ENCODE measurements at regions not wholly inside any gene's neighbourhood (a gene's known extent, or its start where the extent isn't known, plus 50 kb on each side); places are given as distances from the start of the nearest gene placed in this dataset.
"Not testable (repeated sequence)": the region's sequence is repeated elsewhere in the genome, so short reads cannot be mapped to it uniquely, and the experiment has no call there.

GRCh38 chr12:96108321-96108720, 72.9 kb upstream of the LTA4H start:
- H3K4me3 ChIP-seq, result no peak overlapping the region
- 69 to 80% (median 69%) methylated on average over 10 to 11 of the region's 11 CpGs for WGBS, 3 donors
- H3K4me1 ChIP-seq (ENCODE audit: insufficient read depth), result no peaks in the 10 kb centered on the region
- H3K27me3 ChIP-seq, result no peaks in the 10 kb centered on the region
- no peaks in the 10 kb centered on the region for H3K9me3 ChIP-seq
- TF ChIP-seq EP300 (IDR thresholded peaks at IDR 0.05) (no peak), POLR2A (IDR thresholded peaks at IDR 0.05) (no peak)
- TF ChIP-seq, protein P1, sequence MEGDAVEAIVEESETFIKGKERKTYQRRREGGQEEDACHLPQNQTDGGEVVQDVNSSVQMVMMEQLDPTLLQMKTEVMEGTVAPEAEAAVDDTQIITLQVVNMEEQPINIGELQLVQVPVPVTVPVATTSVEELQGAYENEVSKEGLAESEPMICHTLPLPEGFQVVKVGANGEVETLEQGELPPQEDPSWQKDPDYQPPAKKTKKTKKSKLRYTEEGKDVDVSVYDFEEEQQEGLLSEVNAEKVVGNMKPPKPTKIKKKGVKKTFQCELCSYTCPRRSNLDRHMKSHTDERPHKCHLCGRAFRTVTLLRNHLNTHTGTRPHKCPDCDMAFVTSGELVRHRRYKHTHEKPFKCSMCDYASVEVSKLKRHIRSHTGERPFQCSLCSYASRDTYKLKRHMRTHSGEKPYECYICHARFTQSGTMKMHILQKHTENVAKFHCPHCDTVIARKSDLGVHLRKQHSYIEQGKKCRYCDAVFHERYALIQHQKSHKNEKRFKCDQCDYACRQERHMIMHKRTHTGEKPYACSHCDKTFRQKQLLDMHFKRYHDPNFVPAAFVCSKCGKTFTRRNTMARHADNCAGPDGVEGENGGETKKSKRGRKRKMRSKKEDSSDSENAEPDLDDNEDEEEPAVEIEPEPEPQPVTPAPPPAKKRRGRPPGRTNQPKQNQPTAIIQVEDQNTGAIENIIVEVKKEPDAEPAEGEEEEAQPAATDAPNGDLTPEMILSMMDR (IDR thresholded peaks at IDR 0.05), result no peak
- no peaks in the 10 kb centered on the region for H3K36me3 ChIP-seq
- no peak overlapping the region for H3K27ac ChIP-seq
- DNase-seq, result peak in 1 of 5 donors; percentile 18
- intact Hi-C loops (cut with DNase I), result no loop called here

DNA sequence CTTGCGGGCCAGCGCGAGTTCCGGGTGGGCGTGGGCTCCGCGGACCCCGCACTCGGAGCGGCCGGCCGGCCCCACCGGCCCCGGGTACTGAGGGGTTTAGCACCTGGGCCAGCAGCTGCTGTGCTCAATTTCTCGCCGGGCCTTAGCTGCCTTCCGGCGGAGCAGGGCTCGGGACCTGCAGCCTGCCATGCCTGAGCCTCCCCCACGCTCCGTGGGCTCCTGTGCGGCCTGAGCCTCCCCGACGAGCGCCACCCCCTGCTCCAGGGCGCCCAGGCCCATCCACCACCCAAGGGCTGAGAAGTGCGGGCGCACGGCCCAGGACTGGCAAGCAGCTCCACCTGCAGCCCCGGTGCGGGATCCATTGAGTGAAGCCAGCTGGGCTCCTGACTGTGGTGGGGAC, 73.6 kb upstream of the LTA4H start:
- H3K4me1 ChIP-seq (ENCODE audit: insufficient read depth); H3K27ac ChIP-seq: not testable (repeated sequence)

GRCh38 chr12:96112733-96113132, 77.3 kb upstream of the LTA4H start:
- H3K27ac ChIP-seq, result no peak overlapping the region
- H3K4me1 ChIP-seq (ENCODE audit: insufficient read depth), result no peaks in the 10 kb centered on the region
- TF ChIP-seq POLR2A (IDR thresholded peaks at IDR 0.05), result no peak
- TF ChIP-seq, protein P1 (IDR thresholded peaks at IDR 0.05), result no peak
- TF ChIP-seq EP300 (IDR thresholded peaks at IDR 0.05), result no peak
- intact Hi-C loops (cut with DNase I), result no loop called here
- DNase-seq, result no peak
- H3K4me3 ChIP-seq, result no peak overlapping the region
- H3K36me3 ChIP-seq, result no peaks in the 10 kb centered on the region
- H3K9me3 ChIP-seq, result peaks cover 0 to 3% of the 10 kb centered on the region in 2 donors
- WGBS, 3 donors, result 32 to 43% (median 37%) methylated on average over 5 of the region's 5 CpGs
- no peaks in the 10 kb centered on the region for H3K27me3 ChIP-seq

More for the DNA sequence above, 73.6 kb upstream of the LTA4H start:
- H3K27me3 ChIP-seq; H3K36me3 ChIP-seq; H3K9me3 ChIP-seq; DNase-seq; intact Hi-C loops (cut with DNase I); H3K4me3 ChIP-seq: not testable (repeated sequence)
- 91 to 96% (median 95%) methylated on average over 30 to 31 of the region's 31 CpGs for WGBS, 3 donors

- TF ChIP-seq EP300 (IDR thresholded peaks at IDR 0.05) (no peak), POLR2A (IDR thresholded peaks at IDR 0.05) (no peak)
- TF ChIP-seq, protein P1 (IDR thresholded peaks at IDR 0.05), result no peak
- intact Hi-C loops (cut with DNase I), result no loop called here
- 14 to 19% (median 14%) methylated on average over 3 of the region's 3 CpGs for WGBS, 3 donors
Measured at GRCh38 chr12:96117460-96117859, 76.7 kb upstream of the ELK3 start.

GRCh38 chr12:96120359-96121100, 73.6 kb upstream of the ELK3 start:
- H3K27ac ChIP-seq, result no peak overlapping the region
- WGBS, 3 donors, result 70 to 82% (median 75%) methylated on average over 4 of the region's 4 CpGs

More at GRCh38 chr12:96117460-96117859, 76.7 kb upstream of the ELK3 start:
- no peaks in the 10 kb centered on the region for H3K36me3 ChIP-seq
- peaks cover 0 to 3% of the 10 kb centered on the region in 2 donors for H3K9me3 ChIP-seq
- H3K27ac ChIP-seq, result no peak overlapping the region
- no peaks in the 10 kb centered on the region for H3K4me1 ChIP-seq (ENCODE audit: insufficient read depth)
- H3K4me3 ChIP-seq, result no peak overlapping the region
- DNase-seq, result no peak
- no peaks in the 10 kb centered on the region for H3K27me3 ChIP-seq

More at GRCh38 chr12:96120359-96121100, 73.6 kb upstream of the ELK3 start:
- Histone ChIP-seq H3K9me3 (peaks cover 0 to 3% of the 10 kb centered on the region in 2 donors), H3K4me1 (ENCODE audit: insufficient read depth) (no peaks in the 10 kb centered on the region), H3K27me3 (no peaks in the 10 kb centered on the region), H3K4me3 (no peak overlapping the region), H3K36me3 (no peaks in the 10 kb centered on the region)
- TF ChIP-seq EP300 (IDR thresholded peaks at IDR 0.05) (no peak), POLR2A (IDR thresholded peaks at IDR 0.05) (no peak)
- TF ChIP-seq, protein P1 (IDR thresholded peaks at IDR 0.05), result no peak
- intact Hi-C loops (cut with DNase I), result no loop called here
- no peak for DNase-seq
